ENCODE measurements at regions not wholly inside any gene's neighbourhood (a gene's known extent, or its start where the extent isn't known, plus 50 kb on each side); places are given as distances from the start of the nearest gene placed in this dataset.

DNA sequence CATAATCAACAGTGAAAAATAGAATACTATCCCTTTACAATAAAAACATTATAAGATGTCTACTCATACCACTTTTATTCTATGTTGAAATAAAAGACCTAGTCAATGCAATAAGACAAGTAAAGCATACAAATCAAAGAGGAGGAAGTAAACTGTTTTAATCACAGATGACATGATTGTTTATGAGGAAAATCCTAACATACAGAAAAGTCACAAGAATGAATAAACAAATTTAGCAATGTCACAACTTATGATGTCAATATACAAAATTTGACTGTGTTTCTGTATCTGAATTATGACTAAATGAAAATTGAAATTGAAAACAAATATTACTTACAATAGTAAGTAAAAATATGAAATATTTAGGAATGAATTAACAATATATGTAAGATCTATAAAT is 221.9 kb upstream of the GRIA4 start:
- TF ChIP-seq, protein P1, sequence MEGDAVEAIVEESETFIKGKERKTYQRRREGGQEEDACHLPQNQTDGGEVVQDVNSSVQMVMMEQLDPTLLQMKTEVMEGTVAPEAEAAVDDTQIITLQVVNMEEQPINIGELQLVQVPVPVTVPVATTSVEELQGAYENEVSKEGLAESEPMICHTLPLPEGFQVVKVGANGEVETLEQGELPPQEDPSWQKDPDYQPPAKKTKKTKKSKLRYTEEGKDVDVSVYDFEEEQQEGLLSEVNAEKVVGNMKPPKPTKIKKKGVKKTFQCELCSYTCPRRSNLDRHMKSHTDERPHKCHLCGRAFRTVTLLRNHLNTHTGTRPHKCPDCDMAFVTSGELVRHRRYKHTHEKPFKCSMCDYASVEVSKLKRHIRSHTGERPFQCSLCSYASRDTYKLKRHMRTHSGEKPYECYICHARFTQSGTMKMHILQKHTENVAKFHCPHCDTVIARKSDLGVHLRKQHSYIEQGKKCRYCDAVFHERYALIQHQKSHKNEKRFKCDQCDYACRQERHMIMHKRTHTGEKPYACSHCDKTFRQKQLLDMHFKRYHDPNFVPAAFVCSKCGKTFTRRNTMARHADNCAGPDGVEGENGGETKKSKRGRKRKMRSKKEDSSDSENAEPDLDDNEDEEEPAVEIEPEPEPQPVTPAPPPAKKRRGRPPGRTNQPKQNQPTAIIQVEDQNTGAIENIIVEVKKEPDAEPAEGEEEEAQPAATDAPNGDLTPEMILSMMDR (tag by site-specific recombination; IDR thresholded peaks at IDR 0.05) = no peak
- TF ChIP-seq, protein P2, sequence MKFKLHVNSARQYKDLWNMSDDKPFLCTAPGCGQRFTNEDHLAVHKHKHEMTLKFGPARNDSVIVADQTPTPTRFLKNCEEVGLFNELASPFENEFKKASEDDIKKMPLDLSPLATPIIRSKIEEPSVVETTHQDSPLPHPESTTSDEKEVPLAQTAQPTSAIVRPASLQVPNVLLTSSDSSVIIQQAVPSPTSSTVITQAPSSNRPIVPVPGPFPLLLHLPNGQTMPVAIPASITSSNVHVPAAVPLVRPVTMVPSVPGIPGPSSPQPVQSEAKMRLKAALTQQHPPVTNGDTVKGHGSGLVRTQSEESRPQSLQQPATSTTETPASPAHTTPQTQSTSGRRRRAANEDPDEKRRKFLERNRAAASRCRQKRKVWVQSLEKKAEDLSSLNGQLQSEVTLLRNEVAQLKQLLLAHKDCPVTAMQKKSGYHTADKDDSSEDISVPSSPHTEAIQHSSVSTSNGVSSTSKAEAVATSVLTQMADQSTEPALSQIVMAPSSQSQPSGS (tag by site-specific recombination; IDR thresholded peaks at IDR 0.05; ENCODE audit: low read depth) = no peak
- no peak for TF ChIP-seq ZNF175 (tag by site-specific recombination; IDR thresholded peaks at IDR 0.05)
- no peak for TF ChIP-seq ZNF155 (tag by site-specific recombination; IDR thresholded peaks at IDR 0.05)
- TF ChIP-seq ZNF121 (tag by site-specific recombination; IDR thresholded peaks at IDR 0.05) = no peak
- TF ChIP-seq, protein P3, sequence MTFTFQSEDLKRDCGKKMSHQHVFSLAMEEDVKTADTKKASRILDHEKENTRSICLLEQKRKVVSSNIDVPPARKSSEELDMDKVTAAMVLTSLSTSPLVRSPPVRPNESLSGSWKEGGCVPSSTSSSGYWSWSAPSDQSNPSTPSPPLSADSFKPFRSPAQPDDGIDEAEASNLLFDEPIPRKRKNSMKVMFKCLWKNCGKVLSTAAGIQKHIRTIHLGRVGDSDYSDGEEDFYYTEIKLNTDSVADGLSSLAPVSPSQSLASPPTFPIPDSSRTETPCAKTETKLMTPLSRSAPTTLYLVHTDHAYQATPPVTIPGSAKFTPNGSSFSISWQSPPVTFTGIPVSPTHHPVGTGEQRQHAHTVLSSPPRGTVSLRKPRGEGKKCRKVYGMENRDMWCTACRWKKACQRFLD (tag by site-specific recombination; IDR thresholded peaks at IDR 0.05) = no peak
- TF ChIP-seq, protein P4, sequence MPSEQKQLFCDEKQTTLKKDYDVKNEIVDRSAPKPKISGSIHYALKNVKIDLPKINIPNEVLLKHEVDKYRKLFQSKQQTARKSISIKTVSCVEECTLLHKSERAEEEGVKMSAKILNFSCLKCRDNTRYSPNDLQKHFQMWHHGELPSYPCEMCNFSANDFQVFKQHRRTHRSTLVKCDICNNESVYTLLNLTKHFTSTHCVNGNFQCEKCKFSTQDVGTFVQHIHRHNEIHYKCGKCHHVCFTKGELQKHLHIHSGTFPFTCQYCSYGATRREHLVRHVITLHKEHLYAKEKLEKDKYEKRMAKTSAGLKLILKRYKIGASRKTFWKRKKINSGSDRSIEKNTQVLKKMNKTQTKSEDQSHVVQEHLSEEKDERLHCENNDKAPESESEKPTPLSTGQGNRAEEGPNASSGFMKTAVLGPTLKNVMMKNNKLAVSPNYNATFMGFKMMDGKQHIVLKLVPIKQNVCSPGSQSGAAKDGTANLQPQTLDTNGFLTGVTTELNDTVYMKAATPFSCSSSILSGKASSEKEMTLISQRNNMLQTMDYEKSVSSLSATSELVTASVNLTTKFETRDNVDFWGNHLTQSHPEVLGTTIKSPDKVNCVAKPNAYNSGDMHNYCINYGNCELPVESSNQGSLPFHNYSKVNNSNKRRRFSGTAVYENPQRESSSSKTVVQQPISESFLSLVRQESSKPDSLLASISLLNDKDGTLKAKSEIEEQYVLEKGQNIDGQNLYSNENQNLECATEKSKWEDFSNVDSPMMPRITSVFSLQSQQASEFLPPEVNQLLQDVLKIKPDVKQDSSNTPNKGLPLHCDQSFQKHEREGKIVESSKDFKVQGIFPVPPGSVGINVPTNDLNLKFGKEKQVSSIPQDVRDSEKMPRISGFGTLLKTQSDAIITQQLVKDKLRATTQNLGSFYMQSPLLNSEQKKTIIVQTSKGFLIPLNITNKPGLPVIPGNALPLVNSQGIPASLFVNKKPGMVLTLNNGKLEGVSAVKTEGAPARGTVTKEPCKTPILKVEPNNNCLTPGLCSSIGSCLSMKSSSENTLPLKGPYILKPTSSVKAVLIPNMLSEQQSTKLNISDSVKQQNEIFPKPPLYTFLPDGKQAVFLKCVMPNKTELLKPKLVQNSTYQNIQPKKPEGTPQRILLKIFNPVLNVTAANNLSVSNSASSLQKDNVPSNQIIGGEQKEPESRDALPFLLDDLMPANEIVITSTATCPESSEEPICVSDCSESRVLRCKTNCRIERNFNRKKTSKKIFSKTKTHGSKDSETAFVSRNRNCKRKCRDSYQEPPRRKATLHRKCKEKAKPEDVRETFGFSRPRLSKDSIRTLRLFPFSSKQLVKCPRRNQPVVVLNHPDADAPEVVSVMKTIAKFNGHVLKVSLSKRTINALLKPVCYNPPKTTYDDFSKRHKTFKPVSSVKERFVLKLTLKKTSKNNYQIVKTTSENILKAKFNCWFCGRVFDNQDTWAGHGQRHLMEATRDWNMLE (tag by site-specific recombination; conservative IDR thresholded peaks at IDR 0.05; ENCODE audit: low read depth) = no peak
- no peak for TF ChIP-seq ZNF274 (IDR thresholded peaks at IDR 0.05; ENCODE audit: low read length)
- TF ChIP-seq ZNF274 (tag by site-specific recombination; IDR thresholded peaks at IDR 0.05; ENCODE audit: borderline replicate concordance) = no peak
